ENCODE measurements at regions not wholly inside any gene's neighbourhood (a gene's known extent, or its start where the extent isn't known, plus 50 kb on each side); places are given as distances from the start of the nearest gene placed in this dataset.

GRCh38 chr9:129285979-129286772 is 108.1 kb upstream of the IER5L start:
- no peak for DNase-seq (ENCODE audit: low spot score)

GRCh38 chr9:129285382-129285781 is 107.3 kb upstream of the IER5L start:
- DNase-seq (ENCODE audit: low spot score): no peak

- DNase-seq (ENCODE audit: low spot score): no peak
Observed at GRCh38 chr9:129284607-129285291, 106.7 kb upstream of the IER5L start.

- DNase-seq (ENCODE audit: low spot score): no peak
Observed at GRCh38 chr9:129283705-129284606, 105.9 kb upstream of the IER5L start.

- no peak for DNase-seq (ENCODE audit: low spot score)
Observed at GRCh38 chr9:129283291-129283691, 105.2 kb upstream of the IER5L start.

GRCh38 chr9:129282731-129283211 is 104.7 kb upstream of the IER5L start:
- no peak for DNase-seq (ENCODE audit: low spot score)

- DNase-seq (ENCODE audit: low spot score): no peak
Observed at GRCh38 chr9:129282272-129282671, 104.2 kb upstream of the IER5L start.

GRCh38 chr9:129281506-129282145 is 103.6 kb upstream of the IER5L start:
- no peak for DNase-seq (ENCODE audit: low spot score)

GRCh38 chr9:129280623-129281271 is 102.7 kb upstream of the IER5L start:
- no peak for DNase-seq (ENCODE audit: low spot score)

- no peak for DNase-seq (ENCODE audit: low spot score)
Observed at GRCh38 chr9:129280236-129280622, 102.2 kb upstream of the IER5L start.

GRCh38 chr9:129278391-129279237 is 100.6 kb upstream of the IER5L start:
- DNase-seq (ENCODE audit: low spot score): no peak

- no peak for DNase-seq (ENCODE audit: low spot score)
Observed at GRCh38 chr9:129276486-129277230, 98.6 kb upstream of the IER5L start.

- DNase-seq (ENCODE audit: low spot score): no peak
Observed at GRCh38 chr9:129275626-129276247, 97.7 kb upstream of the IER5L start.

GRCh38 chr9:129273941-129274684 is 96.1 kb upstream of the IER5L start:
- no peak for DNase-seq (ENCODE audit: low spot score)

- DNase-seq (ENCODE audit: low spot score): no peak
Observed at GRCh38 chr9:129273136-129273895, 95.3 kb upstream of the IER5L start.

- DNase-seq (ENCODE audit: low spot score): no peak
Observed at GRCh38 chr9:129272348-129273025, 94.4 kb upstream of the IER5L start.

- DNase-seq (ENCODE audit: low spot score): no peak
Observed at GRCh38 chr9:129270903-129271431, 92.9 kb upstream of the IER5L start.
